ENCODE measurements at regions not wholly inside any gene's neighbourhood (a gene's known extent, or its start where the extent isn't known, plus 50 kb on each side); places are given as distances from the start of the nearest gene placed in this dataset.

DNA sequence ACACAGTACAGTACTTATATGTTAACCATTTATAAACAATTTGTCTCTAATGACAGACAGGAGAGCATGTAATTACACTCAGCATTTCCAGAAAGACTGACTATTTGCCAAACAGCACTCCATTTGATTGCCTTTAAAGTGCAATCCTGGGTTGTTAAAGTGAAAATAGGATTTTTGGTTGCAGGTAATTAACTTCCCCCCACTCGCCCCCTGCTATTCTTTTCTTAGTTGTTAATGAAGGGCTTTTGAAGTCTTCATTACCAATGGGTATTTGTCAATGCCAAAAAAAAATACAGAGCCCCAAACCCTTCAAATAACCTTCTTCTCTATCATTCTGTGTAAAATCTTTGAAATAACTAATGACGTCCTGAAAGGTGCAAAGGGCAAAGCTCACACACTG is 825.6 kb downstream of the STPG2 start:
- no peak for TF ChIP-seq POLR2A (IDR thresholded peaks at IDR 0.05)
- TF ChIP-seq, protein P1, sequence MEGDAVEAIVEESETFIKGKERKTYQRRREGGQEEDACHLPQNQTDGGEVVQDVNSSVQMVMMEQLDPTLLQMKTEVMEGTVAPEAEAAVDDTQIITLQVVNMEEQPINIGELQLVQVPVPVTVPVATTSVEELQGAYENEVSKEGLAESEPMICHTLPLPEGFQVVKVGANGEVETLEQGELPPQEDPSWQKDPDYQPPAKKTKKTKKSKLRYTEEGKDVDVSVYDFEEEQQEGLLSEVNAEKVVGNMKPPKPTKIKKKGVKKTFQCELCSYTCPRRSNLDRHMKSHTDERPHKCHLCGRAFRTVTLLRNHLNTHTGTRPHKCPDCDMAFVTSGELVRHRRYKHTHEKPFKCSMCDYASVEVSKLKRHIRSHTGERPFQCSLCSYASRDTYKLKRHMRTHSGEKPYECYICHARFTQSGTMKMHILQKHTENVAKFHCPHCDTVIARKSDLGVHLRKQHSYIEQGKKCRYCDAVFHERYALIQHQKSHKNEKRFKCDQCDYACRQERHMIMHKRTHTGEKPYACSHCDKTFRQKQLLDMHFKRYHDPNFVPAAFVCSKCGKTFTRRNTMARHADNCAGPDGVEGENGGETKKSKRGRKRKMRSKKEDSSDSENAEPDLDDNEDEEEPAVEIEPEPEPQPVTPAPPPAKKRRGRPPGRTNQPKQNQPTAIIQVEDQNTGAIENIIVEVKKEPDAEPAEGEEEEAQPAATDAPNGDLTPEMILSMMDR (IDR thresholded peaks at IDR 0.05): no peak
